ENCODE measurements at regions not wholly inside any gene's neighbourhood (a gene's known extent, or its start where the extent isn't known, plus 50 kb on each side); places are given as distances from the start of the nearest gene placed in this dataset.

GRCh38 chr6:76510489-76510888 lies 438.0 kb upstream of the IMPG1 start:
- Histone ChIP-seq H3K23ac (ENCODE audit: low read depth, low read length, poor library complexity) (no peak overlapping the region), H3K4me1 (ENCODE audit: control insufficient read depth in 2 of 2, insufficient read depth in 1 of 2, low read depth in 1 of 2, low read length in 2 of 2) (no peaks in the 10 kb centered on the region), H2BK15ac (ENCODE audit: low read length) (no peak overlapping the region), H2BK12ac (ENCODE audit: low read length) (no peak overlapping the region), H3K27me3 (ENCODE audit: control insufficient read depth in 3 of 3, insufficient read depth in 3 of 3, low read depth in 1 of 3, low read length in 3 of 3) (no peaks in the 10 kb centered on the region), H3K14ac (ENCODE audit: low read length) (no peak overlapping the region), H4K91ac (ENCODE audit: low read depth, low read length, poor library complexity) (no peak overlapping the region), H3K4ac (ENCODE audit: low read length) (no peak overlapping the region), H3K4me3 (ENCODE audit: low read length in 2 of 2) (no peak overlapping the region), H3K79me1 (ENCODE audit: low read depth, low read length) (no peaks in the 10 kb centered on the region), H2BK5ac (ENCODE audit: low read length) (no peak overlapping the region), H2AFZ (ENCODE audit: low read length) (no peak overlapping the region), H2AK5ac (ENCODE audit: low read depth, low read length) (no peak overlapping the region), H3K36me3 (replicated peaks in 1 of 2; ENCODE audit: control insufficient read depth in 2 of 2, insufficient read depth in 2 of 2, low read length in 2 of 2) (no peaks in the 10 kb centered on the region), H3K27ac (replicated peaks; ENCODE audit: low read length) (no peak overlapping the region), H2BK120ac (ENCODE audit: low read depth, low read length) (no peak overlapping the region), H3K4me2 (ENCODE audit: insufficient read depth, low read length, poor library complexity, severe bottlenecking) (no peak overlapping the region), H3K9me3 (replicated peaks in 1 of 2; ENCODE audit: control insufficient read depth in 2 of 2, insufficient read depth in 1 of 2, low read depth in 1 of 2, low read length in 2 of 2) (no peaks in the 10 kb centered on the region), H3K9ac (ENCODE audit: low read depth, low read length, poor library complexity) (no peak overlapping the region), H4K8ac (ENCODE audit: low read depth, low read length) (no peak overlapping the region), H3K18ac (ENCODE audit: low read length) (no peak overlapping the region)
- peak; percentile 24 for DNase-seq (ENCODE audit: low spot score)

DNA sequence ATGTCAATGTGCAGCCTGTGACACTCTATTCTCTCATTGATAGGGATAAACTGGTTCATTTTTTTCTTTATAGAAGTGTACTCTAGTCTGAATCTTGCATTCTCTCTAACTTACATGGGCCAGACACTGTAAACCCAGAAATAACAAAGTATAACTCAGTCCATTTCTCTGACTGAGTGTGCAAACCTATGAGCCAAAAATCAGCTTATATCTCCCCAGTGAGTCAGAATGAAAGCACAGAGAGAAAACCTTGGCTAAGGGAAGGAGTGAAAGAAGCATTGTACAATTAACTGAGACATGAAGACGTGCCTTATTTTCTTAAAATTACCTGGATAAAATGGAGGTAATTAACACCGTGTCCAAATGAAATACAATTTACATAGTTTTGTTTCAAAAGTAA lies 436.9 kb upstream of the IMPG1 start:
- Histone ChIP-seq H3K27me3 (ENCODE audit: control insufficient read depth in 3 of 3, insufficient read depth in 3 of 3, low read depth in 1 of 3, low read length in 3 of 3) (no peaks in the 10 kb centered on the region), H3K4me3 (ENCODE audit: low read length in 2 of 2) (no peak overlapping the region), H3K4me1 (ENCODE audit: control insufficient read depth in 2 of 2, insufficient read depth in 1 of 2, low read depth in 1 of 2, low read length in 2 of 2) (no peaks in the 10 kb centered on the region), H4K8ac (ENCODE audit: low read depth, low read length) (no peak overlapping the region), H3K79me1 (ENCODE audit: low read depth, low read length) (no peaks in the 10 kb centered on the region), H3K9ac (ENCODE audit: low read depth, low read length, poor library complexity) (no peak overlapping the region), H2BK5ac (ENCODE audit: low read length) (no peak overlapping the region), H3K9me3 (replicated peaks in 1 of 2; ENCODE audit: control insufficient read depth in 2 of 2, insufficient read depth in 1 of 2, low read depth in 1 of 2, low read length in 2 of 2) (no peaks in the 10 kb centered on the region), H3K4ac (ENCODE audit: low read length) (no peak overlapping the region), H3K36me3 (replicated peaks in 1 of 2; ENCODE audit: control insufficient read depth in 2 of 2, insufficient read depth in 2 of 2, low read length in 2 of 2) (no peaks in the 10 kb centered on the region), H3K18ac (ENCODE audit: low read length) (no peak overlapping the region), H2BK120ac (ENCODE audit: low read depth, low read length) (no peak overlapping the region), H3K14ac (ENCODE audit: low read length) (no peak overlapping the region), H3K23ac (ENCODE audit: low read depth, low read length, poor library complexity) (no peak overlapping the region), H2AK5ac (ENCODE audit: low read depth, low read length) (no peak overlapping the region), H3K27ac (replicated peaks; ENCODE audit: low read length) (no peak overlapping the region), H2AFZ (ENCODE audit: low read length) (no peak overlapping the region), H3K4me2 (ENCODE audit: insufficient read depth, low read length, poor library complexity, severe bottlenecking) (no peak overlapping the region), H4K91ac (ENCODE audit: low read depth, low read length, poor library complexity) (no peak overlapping the region), H2BK15ac (ENCODE audit: low read length) (no peak overlapping the region), H2BK12ac (ENCODE audit: low read length) (no peak overlapping the region)
- WGBS, 2 donors (ENCODE audit: extremely low coverage in 2 of 2, insufficient read length in 2 of 2, insufficient replicate concordance in 1 of 2): no CpG with 5 or more reads among the region's 2 CpGs
- DNase-seq (ENCODE audit: low spot score): no peak

- DNase-seq (ENCODE audit: low spot score): no peak
- Histone ChIP-seq H3K27ac (replicated peaks; ENCODE audit: low read length) (no peak overlapping the region), H3K4me3 (ENCODE audit: low read length in 2 of 2) (no peak overlapping the region), H2AFZ (ENCODE audit: low read length) (no peak overlapping the region), H2BK120ac (ENCODE audit: low read depth, low read length) (no peak overlapping the region), H3K4ac (ENCODE audit: low read length) (no peak overlapping the region), H3K79me1 (ENCODE audit: low read depth, low read length) (no peaks in the 10 kb centered on the region), H2BK12ac (ENCODE audit: low read length) (no peak overlapping the region), H3K14ac (ENCODE audit: low read length) (no peak overlapping the region), H4K8ac (ENCODE audit: low read depth, low read length) (no peak overlapping the region), H2AK5ac (ENCODE audit: low read depth, low read length) (no peak overlapping the region), H3K4me2 (ENCODE audit: insufficient read depth, low read length, poor library complexity, severe bottlenecking) (no peak overlapping the region), H2BK15ac (ENCODE audit: low read length) (no peak overlapping the region), H3K23ac (ENCODE audit: low read depth, low read length, poor library complexity) (no peak overlapping the region), H3K36me3 (replicated peaks in 1 of 2; ENCODE audit: control insufficient read depth in 2 of 2, insufficient read depth in 2 of 2, low read length in 2 of 2) (no peaks in the 10 kb centered on the region), H3K9me3 (replicated peaks in 1 of 2; ENCODE audit: control insufficient read depth in 2 of 2, insufficient read depth in 1 of 2, low read depth in 1 of 2, low read length in 2 of 2) (no peaks in the 10 kb centered on the region), H3K4me1 (ENCODE audit: control insufficient read depth in 2 of 2, insufficient read depth in 1 of 2, low read depth in 1 of 2, low read length in 2 of 2) (no peaks in the 10 kb centered on the region), H2BK5ac (ENCODE audit: low read length) (no peak overlapping the region), H4K91ac (ENCODE audit: low read depth, low read length, poor library complexity) (no peak overlapping the region), H3K27me3 (ENCODE audit: control insufficient read depth in 3 of 3, insufficient read depth in 3 of 3, low read depth in 1 of 3, low read length in 3 of 3) (no peaks in the 10 kb centered on the region), H3K9ac (ENCODE audit: low read depth, low read length, poor library complexity) (no peak overlapping the region), H3K18ac (ENCODE audit: low read length) (no peak overlapping the region)
- WGBS, 2 donors (ENCODE audit: extremely low coverage in 2 of 2, insufficient read length in 2 of 2, insufficient replicate concordance in 1 of 2): no CpG with 5 or more reads among the region's 1 CpG
Measured at GRCh38 chr6:76506808-76507207, 434.3 kb upstream of the IMPG1 start.

GRCh38 chr6:76495909-76496308 lies 423.4 kb upstream of the IMPG1 start:
- H2BK12ac ChIP-seq (ENCODE audit: low read length): no peak overlapping the region

More at GRCh38 chr6:76495909-76496308, 423.4 kb upstream of the IMPG1 start:
- Histone ChIP-seq H3K4ac (ENCODE audit: low read length) (no peak overlapping the region), H3K14ac (ENCODE audit: low read length) (no peak overlapping the region), H4K91ac (ENCODE audit: low read depth, low read length, poor library complexity) (no peak overlapping the region), H2BK15ac (ENCODE audit: low read length) (no peak overlapping the region), H4K8ac (ENCODE audit: low read depth, low read length) (no peak overlapping the region), H3K18ac (ENCODE audit: low read length) (no peak overlapping the region), H3K27ac (replicated peaks; ENCODE audit: low read length) (no peak overlapping the region), H2BK5ac (ENCODE audit: low read length) (no peak overlapping the region), H3K4me1 (ENCODE audit: control insufficient read depth in 2 of 2, insufficient read depth in 1 of 2, low read depth in 1 of 2, low read length in 2 of 2) (no peaks in the 10 kb centered on the region), H3K23ac (ENCODE audit: low read depth, low read length, poor library complexity) (no peak overlapping the region), H3K4me3 (ENCODE audit: low read length in 2 of 2) (no peak overlapping the region), H3K9ac (ENCODE audit: low read depth, low read length, poor library complexity) (no peak overlapping the region), H3K27me3 (ENCODE audit: control insufficient read depth in 3 of 3, insufficient read depth in 3 of 3, low read depth in 1 of 3, low read length in 3 of 3) (no peaks in the 10 kb centered on the region), H3K4me2 (ENCODE audit: insufficient read depth, low read length, poor library complexity, severe bottlenecking) (no peak overlapping the region), H2AFZ (ENCODE audit: low read length) (no peak overlapping the region), H3K9me3 (replicated peaks in 1 of 2; ENCODE audit: control insufficient read depth in 2 of 2, insufficient read depth in 1 of 2, low read depth in 1 of 2, low read length in 2 of 2) (no peaks in the 10 kb centered on the region), H3K79me1 (ENCODE audit: low read depth, low read length) (no peaks in the 10 kb centered on the region), H3K36me3 (replicated peaks in 1 of 2; ENCODE audit: control insufficient read depth in 2 of 2, insufficient read depth in 2 of 2, low read length in 2 of 2) (no peaks in the 10 kb centered on the region), H2AK5ac (ENCODE audit: low read depth, low read length) (no peak overlapping the region), H2BK120ac (ENCODE audit: low read depth, low read length) (no peak overlapping the region)
- WGBS, 2 donors (ENCODE audit: extremely low coverage in 2 of 2, insufficient read length in 2 of 2, insufficient replicate concordance in 1 of 2): no CpG with 5 or more reads among the region's 2 CpGs
- DNase-seq (ENCODE audit: low spot score): no peak

Data from neuronal stem cell (in vitro differentiated cells).